ENCODE measurements at regions not wholly inside any gene's neighbourhood (a gene's known extent, or its start where the extent isn't known, plus 50 kb on each side); places are given as distances from the start of the nearest gene placed in this dataset.

DNA sequence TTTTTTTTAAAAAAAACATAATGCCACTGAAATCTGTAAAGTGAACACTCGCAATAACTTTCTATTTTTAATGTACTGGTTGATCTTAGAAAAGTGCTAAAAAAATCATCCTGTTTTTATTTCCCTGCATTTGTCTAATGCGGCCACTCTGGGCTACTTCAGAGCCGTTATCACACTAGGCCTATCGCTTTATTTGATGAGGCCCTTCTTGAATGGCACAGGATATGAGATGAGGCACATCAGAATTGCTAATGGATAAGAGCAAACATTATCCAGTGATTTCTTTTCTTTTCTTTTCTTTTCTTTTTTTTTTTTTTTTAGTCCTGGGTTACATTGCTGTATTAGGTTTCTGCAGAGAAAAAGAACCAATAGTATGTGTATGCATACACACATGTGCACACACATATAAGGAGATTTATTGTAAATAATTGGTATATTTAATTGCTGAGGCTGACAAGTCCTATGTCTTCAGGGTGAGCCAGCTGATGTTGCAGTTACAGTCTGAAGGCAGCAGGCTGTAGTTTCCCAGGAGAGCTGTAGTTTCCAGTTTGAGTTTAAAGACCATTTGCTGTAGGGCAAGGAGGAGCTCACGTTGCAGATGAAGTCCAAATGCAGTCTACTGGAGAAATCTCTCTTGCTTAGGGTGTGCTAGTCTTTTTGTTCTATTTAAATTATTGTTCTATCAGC lies 391.7 kb downstream of the MED10 start:
- no peaks in the 10 kb centered on the region for H3K79me1 ChIP-seq (ENCODE audit: low read depth, low read length)
- no peak overlapping the region for H2BK20ac ChIP-seq (ENCODE audit: low read length)
- H3K9me3 ChIP-seq (ENCODE audit: insufficient read depth in 2 of 2, low read depth in 1 of 2, low read length in 1 of 2) = no peaks in the 10 kb centered on the region
- no peak overlapping the region for H4K5ac ChIP-seq (ENCODE audit: insufficient read length, low read depth, low read length)
- no peak overlapping the region for H3K4me2 ChIP-seq (ENCODE audit: insufficient read depth in 1 of 2, low read depth in 2 of 2, low read length in 2 of 2)
- H2BK15ac ChIP-seq (ENCODE audit: low read length) = no peak overlapping the region
- H2BK120ac ChIP-seq (replicated peaks; ENCODE audit: low read depth, low read length) = no peak overlapping the region
- H3K79me2 ChIP-seq (ENCODE audit: control insufficient read depth in 1 of 2, insufficient read depth in 2 of 2, low read length in 2 of 2) = no peaks in the 10 kb centered on the region
- DNase-seq (ENCODE audit: low read depth in 1 of 2, low spot score in 2 of 2) = no peak
- H2AFZ ChIP-seq (ENCODE audit: low read length) = no peak overlapping the region
- no peak overlapping the region for H3K18ac ChIP-seq (ENCODE audit: extremely low read depth, low read length)
- H3K27me3 ChIP-seq (replicated peaks in 1 of 4; ENCODE audit: control insufficient read depth in 3 of 4, extremely low read depth in 1 of 4, insufficient read depth in 3 of 4, low read length in 3 of 4) = no peaks in the 10 kb centered on the region
- H3K36me3 ChIP-seq (ENCODE audit: control insufficient read depth in 2 of 4, insufficient read depth in 4 of 4, low read length in 3 of 4) = no peaks in the 10 kb centered on the region; a peak in 1 of 8 replicates
- H3K4me1 ChIP-seq (replicated peaks in 1 of 4; ENCODE audit: control insufficient read depth in 3 of 4, insufficient read depth in 4 of 4, low read length in 3 of 4) = no peaks in the 10 kb centered on the region
- H3K14ac ChIP-seq (ENCODE audit: insufficient read length) = no peak overlapping the region
- WGBS, 2 experiments (ENCODE audit: extremely low coverage in 1 of 2, insufficient coverage in 1 of 2, insufficient read length in 1 of 2, insufficient replicate concordance in 2 of 2, low coverage in 1 of 2, low lambda C conversion rate in 2 of 2, missing lambda C conversion rate in 1 of 2) = 98% methylated on average over 5 of the region's 5 CpGs; no CpG with 5 or more reads in 1 of the 2 experiments
- no peak overlapping the region for H3K9ac ChIP-seq (replicated peaks in 1 of 4; ENCODE audit: extremely low read depth in 1 of 4, low read depth in 3 of 4, low read length in 3 of 4)
- H3K23ac ChIP-seq (ENCODE audit: insufficient read length) = no peak overlapping the region
- H2BK12ac ChIP-seq (ENCODE audit: low read depth, low read length) = no peak overlapping the region
- POLR2A ChIA-PET (ENCODE audit: partially characterized antibody) = no interaction called here
- no peak overlapping the region for H3K4me3 ChIP-seq (ENCODE audit: extremely low read depth in 1 of 4, insufficient read depth in 2 of 4, low read depth in 3 of 4, low read length in 4 of 4)
- no peaks in the 10 kb centered on the region for H4K20me1 ChIP-seq (replicated peaks in 1 of 2; ENCODE audit: control insufficient read depth in 1 of 2, insufficient read depth in 2 of 2, low read length in 2 of 2)
- no peak overlapping the region for H3K56ac ChIP-seq (replicated peaks; ENCODE audit: insufficient read length, low read depth, low read length)
- no peak overlapping the region for H3K4ac ChIP-seq (replicated peaks; ENCODE audit: insufficient read length, low read depth, low read length)
- H3K23me2 ChIP-seq (ENCODE audit: low read depth, low read length) = no peaks in the 10 kb centered on the region
- H2BK5ac ChIP-seq (ENCODE audit: low read depth, low read length) = no peak overlapping the region
- CTCF ChIA-PET (ENCODE audit: partially characterized antibody) = no interaction called here
- no peak for FAIRE-seq
- H3K27ac ChIP-seq (ENCODE audit: low read depth, low read length) = no peak overlapping the region
- no peak overlapping the region for H4K91ac ChIP-seq (replicated peaks; ENCODE audit: insufficient read length, low read length)
- no peak overlapping the region for H2AK5ac ChIP-seq (ENCODE audit: low read depth, low read length)
- no peak overlapping the region for H4K8ac ChIP-seq (ENCODE audit: extremely low read depth, insufficient read depth, low read length)
- no peak for TF ChIP-seq CREB1 (IDR thresholded peaks at IDR 0.05)
- TF ChIP-seq FOSL1 (IDR thresholded peaks at IDR 0.05; ENCODE audit: insufficient read depth, low read depth, low read length) = no peak
- no peak for TF ChIP-seq SIRT6 (IDR thresholded peaks at IDR 0.05; ENCODE audit: low read length)
- no peak for TF ChIP-seq SIX5 (IDR thresholded peaks at IDR 0.05; ENCODE audit: low read depth, low read length)
- TF ChIP-seq CBX8 (IDR thresholded peaks at IDR 0.05; ENCODE audit: borderline replicate concordance, low read depth, low read length) = no peak
- no peak for TF ChIP-seq SIN3A (conservative IDR thresholded peaks at IDR 0.05 in 1 of 2, IDR thresholded peaks at IDR 0.05 in 1 of 2; ENCODE audit: low read depth in 1 of 2, low read length in 2 of 2)
- no peak for TF ChIP-seq SP4 (IDR thresholded peaks at IDR 0.05; ENCODE audit: low read length)
- TF ChIP-seq BRCA1 (IDR thresholded peaks at IDR 0.05; ENCODE audit: low read depth, low read length) = no peak
- no peak for TF ChIP-seq SRF (IDR thresholded peaks at IDR 0.05; ENCODE audit: low read depth, low read length)
- no peak for TF ChIP-seq SAP30 (IDR thresholded peaks at IDR 0.05; ENCODE audit: insufficient read depth, insufficient replicate concordance, low read length)
- no peak for TF ChIP-seq POU5F1 (IDR thresholded peaks at IDR 0.05; ENCODE audit: low read depth, low read length)
- no peak for TF ChIP-seq RBBP5 (IDR thresholded peaks at IDR 0.05; ENCODE audit: borderline replicate concordance, low read depth, low read length)
- no peak for TF ChIP-seq RXRA (IDR thresholded peaks at IDR 0.05; ENCODE audit: insufficient read depth, low read depth, low read length)
- no peak for TF ChIP-seq JUND (IDR thresholded peaks at IDR 0.05; ENCODE audit: low read length)
- TF ChIP-seq SP2 (IDR thresholded peaks at IDR 0.05; ENCODE audit: low read length) = no peak
- TF ChIP-seq BACH1 (IDR thresholded peaks at IDR 0.05; ENCODE audit: low read length) = no peak

Measured in H1 (cell line).